Naive B cell (primary cell): ENCODE measurements at regions not wholly inside any gene's neighbourhood (a gene's known extent, or its start where the extent isn't known, plus 50 kb on each side); places are given as distances from the start of the nearest gene placed in this dataset.
"Not testable (repeated sequence)": the region's sequence is repeated elsewhere in the genome, so short reads cannot be mapped to it uniquely, and the experiment has no call there.

ENCODE experiments used
- ATAC-seq, 2 donors: fragments of 150-1000 bp; cut with Tn5 transposase; 2 replicates each; pipeline ENCODE4 v1.10.0; 2021; ENCODE audit warnings: low read depth in 2 of 2, mild to moderate bottlenecking in 2 of 2, moderate library complexity in 2 of 2
- DNase-seq: peaks from one replicate; pipeline ENCODE4 v3.0.0; 2022
- H3K27ac Mint-ChIP-seq, 6 donors: one replicate each; pipeline ENCODE4 v1.8.0; 2020 to 2022; ENCODE audit warnings: mild to moderate bottlenecking in 6 of 6, mixed read lengths in 6 of 6, moderate library complexity in 5 of 6, inconsistent platforms in 2 of 6
- H3K27me3 Mint-ChIP-seq, 3 donors: one replicate each; pipeline ENCODE4 v1.8.0; 2021 to 2022; ENCODE audit warnings: mixed read lengths in 3 of 3, mild to moderate bottlenecking in 1 of 3
- H3K36me3 Mint-ChIP-seq, 2 donors: one replicate each; pipeline ENCODE4 v1.8.0; 2020 to 2022; ENCODE audit warnings: mixed read lengths in 2 of 2, inconsistent platforms in 1 of 2, mild to moderate bottlenecking in 1 of 2
- H3K4me1 Mint-ChIP-seq, 3 donors: one replicate each; pipeline ENCODE4 v1.8.0; 2020 to 2022; ENCODE audit warnings: mixed read lengths in 3 of 3, inconsistent platforms in 1 of 3, mild to moderate bottlenecking in 1 of 3, moderate library complexity in 1 of 3
- H3K4me3 Mint-ChIP-seq, 8 donors: one replicate each; pipeline ENCODE4 v1.8.0; 2020 to 2022; ENCODE audit warnings: mild to moderate bottlenecking in 8 of 8, mixed read lengths in 8 of 8, moderate library complexity in 8 of 8, inconsistent platforms in 2 of 8
- H3K9me3 Mint-ChIP-seq, 7 donors: one replicate each; pipeline ENCODE4 v1.8.0; 2020 to 2022; ENCODE audit warnings: mixed read lengths in 7 of 7, mild to moderate bottlenecking in 5 of 7, inconsistent platforms in 2 of 7, moderate library complexity in 1 of 7

DNA sequence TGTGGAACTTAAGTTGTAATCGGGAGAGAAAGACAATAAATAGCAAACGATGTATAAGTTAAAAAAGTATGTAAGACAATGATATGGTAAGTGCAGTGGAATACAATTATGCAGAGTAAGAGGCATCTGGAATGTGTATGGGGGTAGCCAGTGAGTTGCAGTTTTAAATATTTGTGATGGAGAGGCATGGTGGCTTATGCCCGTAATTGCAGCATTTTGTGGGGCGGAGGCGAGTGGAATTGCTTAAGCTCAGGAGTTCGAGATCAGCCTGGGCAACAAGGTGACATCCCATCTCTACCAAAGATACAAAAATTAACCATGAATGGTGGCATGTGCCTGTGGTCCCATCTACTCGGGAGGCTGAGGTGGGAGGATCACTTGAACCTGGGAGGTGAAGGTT lies 52.5 kb upstream of the WDFY3 start:
- Mint-ChIP-seq H3K4me3 (no peak overlapping the region), H3K9me3 (peaks cover 2 to 19% (median 10%) of the 10 kb centered on the region in 7 donors), H3K36me3 (peaks cover 0 to 15% of the 10 kb centered on the region in 2 donors), H3K4me1 (no peaks in the 10 kb centered on the region), H3K27me3 (peaks cover 9 to 13% (median 12%) of the 10 kb centered on the region in 3 donors), H3K27ac (no peak overlapping the region)
- DNase-seq (no peak), ATAC-seq (no peak)

GRCh38 chr4:85019411-85019810 lies 52.9 kb upstream of the WDFY3 start:
- ATAC-seq (no peak), DNase-seq (no peak)
- peaks cover 0 to 15% of the 10 kb centered on the region in 2 donors for H3K36me3 Mint-ChIP-seq
- no peak overlapping the region for H3K27ac Mint-ChIP-seq
- H3K4me1 Mint-ChIP-seq: no peaks in the 10 kb centered on the region
- no peak overlapping the region for H3K4me3 Mint-ChIP-seq
- H3K27me3 Mint-ChIP-seq: peaks cover 9 to 17% (median 12%) of the 10 kb centered on the region in 3 donors
- peaks cover 2 to 17% (median 9%) of the 10 kb centered on the region in 7 donors for H3K9me3 Mint-ChIP-seq

DNA sequence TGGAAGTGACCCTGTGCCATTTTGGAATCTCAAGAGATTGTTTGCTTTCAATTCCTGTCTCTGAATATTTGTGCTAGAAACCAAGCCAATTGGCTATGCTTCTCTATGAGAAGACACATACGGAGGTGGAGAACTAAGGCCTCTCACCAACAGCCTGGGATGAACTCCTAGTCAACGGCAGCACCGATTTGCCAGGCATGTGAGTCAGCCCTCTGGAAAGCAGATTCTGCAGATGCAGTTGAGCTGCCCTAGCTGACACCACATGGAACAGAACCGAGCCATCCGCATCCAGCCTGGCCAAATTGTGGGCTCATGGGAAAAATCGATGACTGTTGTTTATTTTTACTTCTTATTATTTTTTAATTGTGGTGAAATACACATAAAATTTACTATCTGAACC lies 58.2 kb upstream of the WDFY3 start:
- H3K4me3 Mint-ChIP-seq: no peak overlapping the region
- no peaks in the 10 kb centered on the region for H3K4me1 Mint-ChIP-seq
- H3K9me3 Mint-ChIP-seq: peaks cover 3 to 13% (median 6%) of the 10 kb centered on the region in 7 donors
- DNase-seq (no peak), ATAC-seq (no peak)
- peaks cover 0 to 8% of the 10 kb centered on the region in 2 donors for H3K36me3 Mint-ChIP-seq
- peaks cover 12 to 20% (median 17%) of the 10 kb centered on the region in 3 donors for H3K27me3 Mint-ChIP-seq
- H3K27ac Mint-ChIP-seq: no peak overlapping the region

DNA sequence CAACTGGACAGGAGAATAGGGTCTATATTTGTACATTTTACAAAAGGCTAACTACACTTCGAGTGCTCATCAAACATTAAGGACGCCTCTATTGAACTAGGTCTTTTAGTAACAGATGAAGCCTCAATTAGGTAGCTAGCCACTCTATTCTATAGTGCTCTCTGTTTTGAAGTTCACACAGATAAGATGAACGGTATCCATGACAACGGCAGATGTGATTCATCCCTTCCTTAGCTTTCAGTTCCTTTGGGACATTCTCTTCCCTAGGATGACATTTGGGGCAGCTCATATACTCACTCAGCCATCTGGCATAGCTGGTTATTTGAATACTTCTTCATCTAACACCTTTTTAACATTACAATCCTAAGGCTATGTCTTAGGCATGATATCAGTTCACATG lies 62.4 kb upstream of the WDFY3 start:
- no peak for ATAC-seq
- Mint-ChIP-seq H3K27ac (no peak overlapping the region), H3K9me3 (peaks cover 2 to 36% (median 12%) of the 10 kb centered on the region in 7 donors), H3K4me3 (no peak overlapping the region), H3K4me1 (no peaks in the 10 kb centered on the region), H3K36me3 (peaks cover 0 to 2% of the 10 kb centered on the region in 2 donors), H3K27me3 (peaks cover 7 to 13% (median 8%) of the 10 kb centered on the region in 3 donors)
- DNase-seq: no peak

DNA sequence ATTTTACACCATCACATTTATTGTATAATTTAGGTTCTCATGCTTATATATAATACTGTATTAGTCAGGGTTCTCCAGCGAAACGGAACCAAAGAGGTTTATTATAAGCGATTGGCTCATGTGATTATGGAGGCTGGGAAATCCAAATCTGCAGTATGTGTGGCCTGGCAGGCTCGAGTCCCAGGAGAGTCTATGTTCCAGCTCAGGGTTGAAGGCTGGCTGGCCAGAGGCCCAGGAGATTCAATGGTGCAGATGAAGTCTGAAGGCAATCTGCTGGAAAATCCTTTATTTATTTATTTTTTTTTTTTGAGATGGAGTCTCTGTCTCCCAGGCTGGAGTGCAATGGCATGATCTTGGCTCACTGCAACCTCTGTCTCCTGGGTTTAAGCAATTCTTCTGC lies 63.0 kb upstream of the WDFY3 start:
- DNase-seq: no peak
- H3K27ac Mint-ChIP-seq: no peak overlapping the region
- no peak for ATAC-seq
- no peak overlapping the region for H3K4me3 Mint-ChIP-seq
- H3K4me1 Mint-ChIP-seq: no peaks in the 10 kb centered on the region
- H3K27me3 Mint-ChIP-seq: peaks cover 7 to 9% (median 8%) of the 10 kb centered on the region in 3 donors
- peaks cover 5 to 41% (median 17%) of the 10 kb centered on the region in 7 donors for H3K9me3 Mint-ChIP-seq
- peaks cover 0 to 7% of the 10 kb centered on the region in 2 donors for H3K36me3 Mint-ChIP-seq

DNA sequence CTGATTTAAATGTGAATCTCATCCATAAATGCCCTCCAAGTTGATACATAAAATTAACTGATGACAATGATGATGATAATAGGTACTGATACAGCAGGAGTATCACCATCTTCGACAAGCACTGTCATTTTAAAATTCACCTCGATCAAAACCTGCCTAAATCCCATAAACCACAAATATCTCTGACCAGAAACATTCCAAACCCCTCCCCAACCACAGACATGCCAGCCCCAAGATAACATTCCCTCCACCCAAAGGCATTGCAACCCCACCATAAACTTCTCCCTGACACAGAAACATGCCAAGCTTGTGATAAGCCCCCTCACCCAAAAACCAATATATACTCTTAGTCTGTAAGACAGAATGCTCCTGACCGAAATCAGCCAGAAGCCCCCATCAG lies 63.7 kb upstream of the WDFY3 start:
- peaks cover 0 to 7% of the 10 kb centered on the region in 2 donors for H3K36me3 Mint-ChIP-seq
- H3K9me3 Mint-ChIP-seq: peaks cover 5 to 45% (median 17%) of the 10 kb centered on the region in 7 donors

GRCh38 chr4:85033838-85034237 lies 67.3 kb upstream of the WDFY3 start:
- H3K36me3 Mint-ChIP-seq, DNase-seq, ATAC-seq, H3K4me3 Mint-ChIP-seq, H3K4me1 Mint-ChIP-seq, H3K27ac Mint-ChIP-seq: not testable (repeated sequence)
- H3K9me3 Mint-ChIP-seq: peaks cover 5 to 56% (median 18%) of the 10 kb centered on the region in 7 donors
- H3K27me3 Mint-ChIP-seq: peaks cover 0 to 11% (median 8%) of the 10 kb centered on the region in 3 donors

More for the DNA sequence above, 63.7 kb upstream of the WDFY3 start:
- no peak overlapping the region for H3K27ac Mint-ChIP-seq
- DNase-seq (no peak), ATAC-seq (no peak)
- H3K27me3 Mint-ChIP-seq: peaks cover 5 to 8% (median 7%) of the 10 kb centered on the region in 3 donors
- no peaks in the 10 kb centered on the region for H3K4me1 Mint-ChIP-seq
- no peak overlapping the region for H3K4me3 Mint-ChIP-seq

GRCh38 chr4:85039526-85039925 lies 73.0 kb upstream of the WDFY3 start:
- Mint-ChIP-seq H3K27me3 (peaks cover 0 to 17% (median 5%) of the 10 kb centered on the region in 3 donors), H3K9me3 (peaks cover under 1 to 18% (median 3%) of the 10 kb centered on the region in 7 donors), H3K27ac (no peak overlapping the region), H3K36me3 (no peaks in the 10 kb centered on the region), H3K4me3 (no peak overlapping the region), H3K4me1 (no peaks in the 10 kb centered on the region)
- no peak for ATAC-seq
- DNase-seq: no peak

DNA sequence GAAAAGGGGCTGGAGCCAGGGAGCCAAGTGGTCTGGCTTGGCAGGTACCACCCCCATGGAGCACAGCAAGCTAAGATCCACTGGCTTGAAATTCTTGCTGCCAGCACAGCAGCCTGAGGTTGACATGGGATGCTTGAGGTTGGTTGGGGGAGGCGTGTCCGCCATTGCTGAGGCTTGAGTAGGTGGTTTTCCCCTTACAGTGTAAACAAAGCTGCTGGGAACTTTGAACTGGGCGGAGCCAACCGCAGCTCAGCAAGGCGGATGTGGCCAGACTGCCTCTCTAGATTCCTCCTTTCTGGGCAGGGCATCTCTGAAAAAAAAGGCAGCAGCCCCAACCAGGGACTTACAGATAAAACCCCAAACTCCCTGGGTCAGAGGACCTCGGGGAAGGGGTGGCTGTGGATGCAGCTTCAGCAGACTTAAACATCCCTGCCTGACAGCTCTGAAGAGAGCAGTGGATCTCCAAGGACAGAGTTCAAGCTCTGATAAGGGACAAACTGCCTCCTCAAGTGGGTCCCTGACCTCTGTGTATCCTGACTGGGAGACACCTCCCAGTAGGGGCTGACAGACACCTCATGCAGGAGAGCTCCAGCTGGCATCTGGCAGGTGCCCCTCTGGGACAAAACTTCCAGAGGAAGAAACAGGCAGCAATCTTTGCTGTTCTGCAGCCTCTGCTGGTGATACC lies 77.5 kb upstream of the WDFY3 start:
- H3K36me3 Mint-ChIP-seq, H3K9me3 Mint-ChIP-seq, H3K4me1 Mint-ChIP-seq, H3K4me3 Mint-ChIP-seq, ATAC-seq, DNase-seq: not testable (repeated sequence)
- Mint-ChIP-seq H3K27ac (peak overlapping the region in 1 of 6 donors; percentile 9), H3K27me3 (peaks cover 4 to 31% (median 6%) of the 10 kb centered on the region in 3 donors)

DNA sequence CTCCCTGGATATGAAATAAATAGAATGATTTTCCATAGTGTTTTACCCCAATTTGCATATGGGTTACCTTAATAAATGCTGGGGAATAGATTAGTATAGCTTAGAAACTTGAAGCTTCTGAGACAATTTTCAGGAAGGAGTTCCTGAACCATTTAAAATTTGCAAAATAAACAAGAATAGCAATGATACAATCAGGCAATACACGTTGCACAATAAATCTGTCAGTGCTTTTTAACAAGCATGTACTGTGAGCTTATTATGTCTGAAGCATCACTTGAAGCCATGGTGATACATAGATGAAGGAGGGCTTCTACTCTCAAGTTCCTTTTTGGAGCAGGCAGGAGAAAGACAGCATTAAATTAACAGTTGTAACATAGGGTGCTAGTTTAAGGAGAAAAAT lies 84.2 kb upstream of the WDFY3 start:
- Mint-ChIP-seq H3K4me1 (no peaks in the 10 kb centered on the region), H3K4me3 (no peak overlapping the region), H3K27me3 (peaks cover 4 to 12% (median 11%) of the 10 kb centered on the region in 3 donors), H3K9me3 (peaks cover 0 to 16% (median 6%) of the 10 kb centered on the region in 7 donors), H3K36me3 (peaks cover 0 to 5% of the 10 kb centered on the region in 2 donors), H3K27ac (no peak overlapping the region)
- DNase-seq (no peak), ATAC-seq (no peak)

DNA sequence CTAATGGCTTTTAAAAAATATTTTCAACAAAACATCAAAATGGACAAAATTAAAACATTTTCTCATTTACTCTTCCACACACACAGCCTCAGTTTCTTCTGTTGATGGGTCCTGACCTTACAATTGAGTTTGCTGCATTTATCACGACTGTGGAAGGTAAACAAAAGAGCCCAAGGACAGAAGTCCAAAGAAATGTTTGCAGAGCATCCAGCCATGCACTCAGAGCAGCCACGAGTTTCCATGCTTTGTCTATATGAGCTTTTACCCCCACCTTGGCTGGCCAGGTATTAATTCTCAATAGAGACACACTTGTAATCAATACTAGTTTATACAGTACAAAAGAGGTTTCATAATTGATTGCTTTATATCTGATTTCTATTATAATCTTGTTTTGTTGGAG lies 85.0 kb upstream of the WDFY3 start:
- Mint-ChIP-seq H3K27ac (no peak overlapping the region), H3K27me3 (peaks cover 0 to 12% (median 3%) of the 10 kb centered on the region in 3 donors)
- no peak for DNase-seq

DNA sequence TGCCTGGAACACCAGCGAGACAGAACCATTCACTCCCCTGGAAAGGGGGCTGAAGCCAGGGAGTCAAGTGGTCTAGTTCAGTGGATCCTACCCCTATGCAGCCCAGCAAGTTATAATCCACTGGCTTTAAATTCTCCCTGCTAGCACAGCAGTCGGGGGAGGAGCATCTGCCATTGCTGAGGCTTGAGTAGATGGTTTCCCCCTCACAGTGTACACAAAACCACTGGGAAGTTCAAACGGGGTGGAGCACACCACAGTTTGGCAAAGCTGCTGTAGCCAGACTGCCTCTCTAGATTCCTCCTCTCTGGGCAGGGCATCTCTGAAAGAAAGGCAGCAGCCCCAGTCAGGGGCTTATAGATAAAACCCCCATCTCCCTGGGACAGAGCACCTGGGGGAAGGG lies 88.4 kb upstream of the WDFY3 start:
- Mint-ChIP-seq H3K9me3 (peaks cover 0 to 16% (median 6%) of the 10 kb centered on the region in 7 donors), H3K27me3 (peaks cover 7 to 20% (median 17%) of the 10 kb centered on the region in 3 donors)
- not testable (repeated sequence) for ATAC-seq, H3K4me3 Mint-ChIP-seq, H3K27ac Mint-ChIP-seq, H3K4me1 Mint-ChIP-seq, DNase-seq, H3K36me3 Mint-ChIP-seq

More for the DNA sequence above, 85.0 kb upstream of the WDFY3 start:
- H3K4me3 Mint-ChIP-seq: no peak overlapping the region
- peaks cover 0 to 5% of the 10 kb centered on the region in 2 donors for H3K36me3 Mint-ChIP-seq
- no peak for ATAC-seq
- peaks cover 0 to 16% (median 6%) of the 10 kb centered on the region in 7 donors for H3K9me3 Mint-ChIP-seq
- H3K4me1 Mint-ChIP-seq: no peaks in the 10 kb centered on the region

GRCh38 chr4:85058551-85058950 lies 92.1 kb upstream of the WDFY3 start:
- Mint-ChIP-seq H3K4me3 (no peak overlapping the region), H3K9me3 (peaks cover 0 to 9% (median 0%) of the 10 kb centered on the region in 7 donors), H3K27ac (no peak overlapping the region), H3K4me1 (no peaks in the 10 kb centered on the region), H3K36me3 (no peaks in the 10 kb centered on the region), H3K27me3 (peaks cover 7 to 39% (median 25%) of the 10 kb centered on the region in 3 donors)
- ATAC-seq (no peak), DNase-seq (no peak)

DNA sequence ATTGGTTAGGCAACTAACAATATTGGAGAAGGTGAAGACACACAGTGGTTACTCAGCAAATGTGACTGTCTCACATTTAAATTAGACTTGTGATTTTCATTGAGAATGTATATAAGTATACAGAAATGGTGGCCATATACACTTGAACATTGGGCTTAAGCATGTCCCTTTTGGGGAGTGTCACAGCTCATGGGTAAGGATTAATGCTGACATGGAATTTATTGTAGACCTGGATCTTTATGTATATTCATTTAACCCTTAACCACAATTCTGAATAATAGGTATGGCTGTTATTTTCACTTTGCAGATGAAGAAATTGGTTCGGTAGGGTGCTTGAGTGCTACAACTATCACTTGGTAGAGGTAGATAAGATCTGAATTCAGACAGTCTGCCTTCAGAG lies 95.5 kb upstream of the WDFY3 start:
- Mint-ChIP-seq H3K4me1 (no peaks in the 10 kb centered on the region), H3K4me3 (no peak overlapping the region), H3K27ac (no peak overlapping the region), H3K36me3 (no peaks in the 10 kb centered on the region), H3K27me3 (peaks cover 22 to 51% (median 34%) of the 10 kb centered on the region in 3 donors), H3K9me3 (peaks cover 0 to 6% (median 0%) of the 10 kb centered on the region in 7 donors)
- DNase-seq (no peak), ATAC-seq (no peak)
